GM19099 (cell line): ENCODE measurements at regions not wholly inside any gene's neighbourhood (a gene's known extent, or its start where the extent isn't known, plus 50 kb on each side); places are given as distances from the start of the nearest gene placed in this dataset.

Experiments used
- POLR2A ChIP-seq: IDR thresholded peaks from 3 replicates; pipeline ENCODE4 v1.6.1; 2011; ENCODE audit warnings: low read depth; ENCODE audit not compliant: insufficient read length; ENCODE audit errors: extremely low read depth

DNA sequence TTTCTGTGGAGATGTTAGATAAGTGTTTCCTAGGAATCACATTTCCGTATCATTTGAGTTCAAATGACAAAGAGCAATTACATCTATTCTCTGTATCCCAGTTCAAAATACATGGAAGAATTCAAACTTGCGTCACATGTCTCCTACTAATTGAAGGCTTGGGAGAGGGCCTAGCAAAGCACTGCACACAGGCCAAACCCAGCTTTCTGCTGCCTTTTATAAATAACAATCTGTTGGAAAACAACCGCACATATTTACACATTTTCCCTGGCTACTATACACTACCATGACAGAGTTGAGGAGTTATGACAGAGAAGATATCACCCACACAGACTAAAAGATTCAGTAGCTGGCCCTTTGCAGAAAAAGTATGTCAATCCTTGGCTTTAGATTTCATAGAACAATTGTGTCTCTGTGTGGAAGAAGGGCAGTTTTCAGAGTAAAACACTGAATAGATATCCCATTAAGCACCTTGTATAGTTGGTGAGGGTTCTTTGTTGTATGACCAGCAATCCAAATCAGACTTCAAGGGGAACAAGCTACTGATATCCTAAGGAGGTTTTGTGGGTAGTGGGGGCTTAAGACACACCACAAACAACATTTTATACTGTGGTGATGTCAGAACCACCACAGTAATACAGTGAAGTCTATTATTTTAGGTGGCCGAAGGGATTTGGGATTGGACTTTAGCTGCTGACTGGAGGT, 861.3 kb downstream of the CCDC85A start:
- no peak for TF ChIP-seq POLR2A

DNA sequence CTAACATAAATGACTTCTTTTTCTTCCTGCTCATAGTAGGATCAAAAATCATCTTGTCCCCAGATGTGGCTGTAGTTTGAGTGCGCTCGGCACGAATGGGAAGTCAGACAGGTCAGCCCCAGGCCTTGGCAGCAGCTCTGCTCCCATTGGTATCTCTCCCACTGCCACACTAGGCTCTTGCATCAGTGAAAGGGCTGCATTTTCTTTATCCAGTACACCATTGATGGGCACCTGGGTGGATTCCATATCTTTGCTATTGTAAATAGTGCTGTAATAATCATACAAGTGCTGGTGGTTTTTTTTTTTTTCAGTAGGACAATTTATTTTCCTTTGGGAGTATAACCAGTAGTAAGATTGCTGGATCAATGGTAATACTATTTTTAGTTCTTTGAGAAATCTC, 865.5 kb downstream of the CCDC85A start:
- no peak for TF ChIP-seq POLR2A

DNA sequence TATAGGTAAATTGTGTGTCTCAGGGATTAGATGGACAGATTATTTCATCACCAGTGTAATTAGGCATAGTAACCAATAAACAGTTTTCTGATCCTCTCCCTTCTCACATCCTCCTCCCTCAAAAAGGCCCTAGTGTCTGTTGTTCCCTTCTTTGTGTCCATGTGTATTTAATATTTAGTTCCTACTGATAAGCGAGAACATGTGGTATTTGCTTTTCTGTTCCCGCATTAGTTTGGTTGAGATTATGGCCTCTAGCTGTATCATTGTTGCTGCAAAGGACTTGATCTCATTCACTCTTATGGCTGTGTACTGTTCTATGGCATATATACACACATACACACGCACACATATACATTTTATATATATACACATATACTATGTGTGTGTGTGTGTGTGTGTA, 866.2 kb downstream of the CCDC85A start:
- TF ChIP-seq POLR2A: no peak

DNA sequence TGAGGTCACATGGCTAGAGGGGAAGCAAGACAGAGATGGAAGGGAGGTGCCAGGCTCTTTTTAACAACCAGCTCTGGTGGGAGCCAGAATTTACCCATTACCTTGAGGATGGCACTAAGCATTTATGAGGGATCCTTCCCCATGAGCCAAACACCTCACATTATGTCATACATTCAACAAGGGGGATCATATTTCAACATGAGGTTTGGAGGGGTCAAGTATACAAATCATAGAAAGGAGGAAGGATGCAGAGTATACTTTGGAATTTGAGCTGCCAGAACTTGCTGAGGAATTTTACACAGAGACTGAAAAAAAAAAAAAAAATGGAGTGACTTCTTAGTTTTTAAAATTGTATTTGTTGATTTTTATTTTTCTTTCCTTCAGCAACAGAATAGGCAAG, 891.4 kb downstream of the CCDC85A start:
- no peak for TF ChIP-seq POLR2A

DNA sequence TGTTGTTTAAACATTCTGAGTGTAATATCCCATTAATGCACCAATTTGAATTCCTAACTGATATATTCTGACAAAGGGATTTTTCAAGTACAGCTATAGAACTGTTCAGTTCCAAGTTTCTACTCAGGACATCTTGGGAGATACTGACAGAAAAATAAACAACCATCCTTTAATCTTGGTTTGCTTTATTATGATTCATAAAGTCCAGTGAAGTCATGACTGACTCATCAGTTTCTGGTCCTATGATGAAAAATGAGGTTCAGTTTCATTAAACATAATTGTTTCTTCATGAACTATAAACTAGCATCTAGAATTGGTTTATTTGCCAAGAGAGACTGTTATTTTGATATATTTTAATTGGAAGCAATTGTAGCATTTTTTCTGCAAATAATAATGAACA, 896.2 kb downstream of the CCDC85A start:
- TF ChIP-seq POLR2A: no peak

DNA sequence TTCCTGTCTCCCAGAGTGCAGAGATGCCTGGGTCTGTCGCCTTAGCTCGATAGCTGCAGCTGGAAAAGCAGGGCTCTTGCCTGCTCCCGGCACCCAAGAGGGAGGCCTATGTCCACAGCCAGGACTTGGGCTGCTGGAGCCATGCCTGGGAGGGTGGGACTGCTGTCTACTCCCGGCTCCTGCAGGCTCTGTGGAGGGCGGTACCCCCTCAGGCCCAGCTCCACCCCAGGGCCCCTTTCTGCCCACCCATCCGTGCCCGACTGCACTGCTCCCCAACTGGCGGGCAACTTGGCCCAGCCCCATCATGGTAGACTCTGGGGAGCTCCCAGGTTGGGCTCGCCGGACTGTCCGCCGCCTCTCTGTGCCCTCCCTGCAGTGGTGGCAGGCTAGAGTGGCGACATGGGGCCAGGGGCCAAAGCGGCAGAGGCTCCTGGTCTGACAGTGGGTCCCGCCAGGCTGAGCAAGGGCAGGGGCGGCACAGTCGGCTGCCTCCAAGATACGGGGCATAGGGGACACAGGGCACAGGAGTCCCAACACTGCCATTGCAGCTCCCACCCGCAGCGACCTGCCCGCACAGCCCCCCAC, 901.0 kb downstream of the CCDC85A start:
- no peak for TF ChIP-seq POLR2A

DNA sequence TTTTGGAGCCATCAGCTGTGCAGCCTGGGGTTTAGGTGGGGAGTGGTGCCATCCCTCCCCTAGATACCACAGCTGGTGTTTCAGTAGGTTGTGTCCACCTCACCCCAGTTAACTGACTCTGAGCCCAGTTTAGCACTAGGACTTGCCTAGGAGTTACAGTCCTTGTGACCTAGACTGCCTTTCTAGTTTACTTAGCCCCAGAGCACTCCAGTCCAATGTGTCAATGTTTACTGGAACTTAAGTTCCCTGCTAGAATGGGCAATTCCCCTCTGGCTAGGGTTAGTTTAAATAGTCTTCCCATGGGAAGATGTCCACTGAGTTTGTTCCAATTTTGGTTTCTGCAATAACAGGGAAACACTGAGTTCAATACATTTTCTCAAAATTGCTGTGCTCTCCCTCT, 909.2 kb downstream of the CCDC85A start:
- TF ChIP-seq POLR2A: no peak

DNA sequence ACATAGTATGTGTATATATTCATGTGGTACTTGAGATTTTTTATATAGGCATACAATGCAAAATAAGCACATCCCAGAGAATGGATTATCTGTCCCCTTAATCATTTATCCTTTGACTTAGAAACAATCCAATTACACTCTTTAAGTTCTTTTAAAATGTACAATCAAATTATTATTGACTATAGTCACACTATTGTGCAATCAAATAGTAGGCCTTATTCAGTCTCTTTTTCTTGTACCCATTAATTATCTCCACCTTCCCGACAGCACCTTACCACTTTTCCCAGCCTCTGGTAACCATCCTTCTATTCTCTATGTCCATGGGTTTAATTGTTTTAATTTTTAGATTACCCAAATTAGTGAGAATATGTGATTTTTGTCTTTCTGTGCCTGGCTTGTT, 914.1 kb downstream of the CCDC85A start:
- TF ChIP-seq POLR2A: no peak

DNA sequence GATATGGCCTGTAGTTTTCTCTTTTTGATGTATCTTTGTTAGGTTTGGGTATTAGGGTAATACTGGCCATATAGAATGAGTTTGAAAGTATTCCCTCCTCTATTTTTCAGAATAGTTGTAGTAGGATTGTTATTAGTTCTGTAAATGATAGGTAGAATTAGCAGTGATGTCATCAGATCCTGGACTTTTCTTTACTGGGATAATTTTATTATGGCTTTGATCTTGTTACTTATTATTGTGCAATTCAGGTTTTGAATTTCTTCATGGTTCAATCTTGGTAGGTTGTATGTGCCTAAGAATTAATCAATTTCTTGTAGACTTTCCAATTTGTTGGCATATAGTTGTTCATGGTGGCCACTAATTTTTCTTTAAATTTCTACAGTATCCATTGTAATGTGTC, 916.6 kb downstream of the CCDC85A start:
- TF ChIP-seq POLR2A: no peak

DNA sequence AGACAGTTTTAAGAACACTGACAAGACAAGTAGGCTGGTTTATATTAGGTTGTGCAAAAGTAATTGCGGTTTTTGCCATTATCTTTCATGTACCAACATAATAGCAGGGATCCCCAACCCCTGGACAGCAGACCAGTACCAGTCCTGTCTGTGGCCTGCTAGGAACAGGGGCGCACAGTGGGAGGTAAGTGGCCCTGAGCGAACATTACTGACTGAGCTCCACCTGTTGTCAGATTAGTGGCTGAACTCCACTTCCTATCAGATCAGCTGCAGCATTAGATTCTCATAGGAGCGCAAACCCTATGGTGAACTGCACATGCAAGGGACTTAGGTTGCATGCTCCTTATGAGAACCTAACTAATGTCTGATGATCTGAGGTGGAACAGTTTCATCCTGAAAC, 921.9 kb downstream of the CCDC85A start:
- TF ChIP-seq POLR2A: no peak

DNA sequence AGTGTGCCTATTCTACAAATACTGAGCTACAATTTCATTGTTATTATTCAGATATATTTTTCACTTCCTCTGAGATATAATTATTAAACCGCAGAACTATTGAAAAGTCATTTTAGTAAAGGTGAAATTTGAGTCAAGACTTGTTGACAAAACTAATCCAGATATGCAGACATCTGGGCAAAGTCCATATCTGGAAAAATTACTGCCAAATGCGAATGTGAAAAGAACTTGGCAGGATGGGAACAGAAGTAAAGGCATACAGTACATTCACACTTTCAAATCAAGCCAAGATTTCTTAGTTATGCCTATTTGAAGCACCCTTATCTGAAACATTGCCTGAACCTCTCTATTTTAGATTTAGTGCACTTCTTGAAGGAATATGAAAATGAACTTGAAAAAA, 923.6 kb downstream of the CCDC85A start:
- no peak for TF ChIP-seq POLR2A

DNA sequence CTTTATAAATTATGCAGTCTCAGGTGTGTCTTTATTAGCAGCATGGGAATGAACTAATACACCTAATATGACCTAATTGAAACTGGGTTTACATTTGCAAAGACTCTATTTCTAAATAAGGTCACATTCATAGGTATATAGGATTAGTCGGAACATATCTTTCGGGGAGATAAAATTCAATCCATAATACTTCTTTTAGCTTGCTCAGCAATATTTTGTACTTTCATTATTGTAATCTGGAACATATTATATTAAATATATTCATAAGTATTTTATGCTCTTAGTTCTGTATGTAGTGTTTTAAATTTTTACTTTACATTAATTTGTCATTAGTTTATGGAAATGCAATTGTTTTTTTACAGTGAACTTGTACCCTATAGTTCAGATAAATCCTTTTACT, 927.7 kb downstream of the CCDC85A start:
- no peak for TF ChIP-seq POLR2A

DNA sequence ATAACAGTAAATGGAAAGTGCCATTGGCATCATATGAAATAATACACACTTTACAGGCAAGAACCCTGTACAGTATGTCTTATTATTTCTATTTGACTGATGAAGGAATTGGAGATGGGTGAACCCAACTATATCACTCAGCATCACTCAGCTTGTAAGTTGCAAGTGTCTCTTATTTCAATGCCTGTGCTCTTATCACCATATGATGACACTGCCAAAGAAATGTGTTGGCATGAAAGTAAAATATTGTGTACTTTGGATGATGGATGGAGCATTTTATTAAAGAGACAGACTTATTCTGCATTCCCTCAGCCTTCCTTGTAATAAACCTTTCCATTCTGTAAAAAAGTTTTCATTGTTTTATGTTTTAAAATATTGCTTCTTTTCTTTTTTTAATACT, 927.5 kb upstream of the VRK2 start:
- no peak for TF ChIP-seq POLR2A

DNA sequence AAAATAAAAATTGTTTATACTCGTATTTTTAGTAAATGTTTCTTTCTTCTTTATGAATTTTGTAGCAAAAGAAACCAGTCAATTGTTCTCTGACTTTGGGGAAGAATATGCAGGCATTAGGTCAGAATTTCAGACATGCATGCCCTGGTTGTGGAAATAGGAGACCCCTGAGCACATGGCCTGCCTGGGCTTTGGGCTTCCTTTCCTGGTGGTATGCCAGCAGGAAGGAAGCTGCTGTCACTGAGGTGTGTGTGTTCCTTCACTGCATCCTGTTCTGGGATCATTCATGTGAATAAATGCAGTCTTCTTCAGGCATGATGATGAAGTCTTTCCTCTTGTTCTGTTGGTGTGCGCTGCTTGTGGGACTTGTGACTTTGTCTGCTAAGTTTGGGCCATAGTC, 920.2 kb upstream of the VRK2 start:
- TF ChIP-seq POLR2A: no peak

DNA sequence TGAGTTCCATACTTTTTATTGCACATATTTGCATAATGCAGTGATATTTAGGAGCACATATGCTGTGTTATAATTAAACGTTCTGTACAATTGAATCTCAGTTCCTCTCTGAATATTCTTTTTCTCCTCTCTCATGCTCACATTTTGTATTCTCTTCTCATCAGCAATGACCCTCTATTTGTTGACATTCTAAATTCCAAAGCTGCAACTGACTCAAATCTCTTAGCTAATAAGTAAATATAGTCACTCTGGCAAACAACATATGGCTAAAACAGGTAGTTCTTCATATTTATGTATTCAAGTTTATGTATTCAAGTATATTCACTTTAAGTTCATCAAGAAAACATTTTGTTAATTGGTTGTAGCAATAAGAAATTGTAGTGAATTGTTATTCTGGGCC, 907.4 kb upstream of the VRK2 start:
- no peak for TF ChIP-seq POLR2A

DNA sequence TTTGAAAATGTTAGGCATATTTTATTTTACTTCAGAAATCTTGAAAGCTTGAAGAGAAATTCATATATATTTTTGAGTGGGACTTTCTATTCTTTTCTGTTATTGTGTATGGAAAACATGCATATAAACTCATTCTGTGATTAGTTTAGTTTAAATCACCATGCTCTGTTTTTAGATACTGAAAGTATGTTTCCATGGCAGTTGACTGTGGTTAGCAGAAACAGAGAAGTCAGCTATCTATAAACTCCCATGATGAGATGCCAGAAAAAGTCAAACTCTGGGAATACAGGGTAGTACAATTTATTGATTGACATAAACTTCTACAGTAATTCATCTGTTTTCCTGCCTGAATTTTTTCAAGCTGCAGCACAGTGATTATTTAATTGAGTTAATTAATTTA, 905.3 kb upstream of the VRK2 start:
- TF ChIP-seq POLR2A: no peak

DNA sequence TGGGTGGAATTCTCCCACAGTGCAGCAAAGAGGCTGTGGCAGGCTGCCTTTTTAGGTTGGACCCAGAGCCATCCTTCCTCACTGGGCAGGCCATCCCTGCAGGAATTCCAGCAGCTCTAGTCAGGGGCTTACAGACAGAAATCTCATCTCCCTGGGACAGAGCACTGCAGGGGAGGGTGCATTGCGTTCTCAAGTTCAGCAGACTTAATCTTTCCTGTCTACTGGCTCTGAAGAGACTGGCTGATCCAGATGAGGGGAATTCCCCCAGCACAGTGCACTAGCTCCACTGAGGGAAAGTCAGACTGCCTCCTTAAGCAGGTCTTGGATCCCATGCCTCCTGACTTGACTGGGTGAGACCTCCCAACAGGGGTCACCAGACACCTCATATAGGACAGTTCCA, 899.7 kb upstream of the VRK2 start:
- TF ChIP-seq POLR2A: no peak
